Heart left ventricle (tissue), 16 donors: ENCODE measurements at regions not wholly inside any gene's neighbourhood (a gene's known extent, or its start where the extent isn't known, plus 50 kb on each side); places are given as distances from the start of the nearest gene placed in this dataset.

ENCODE experiments used
- ATAC-seq, 4 donors: fragments of 200-7000 bp; cut with Tn5 transposase; one replicate each; pipeline ENCODE4 v1.9.1; 2020 to 2022; ENCODE audit warnings: moderate library complexity in 4 of 4, mild to moderate bottlenecking in 3 of 4, moderate number of reproducible peaks in 1 of 4
- DNase-seq, 5 donors: peaks; one replicate each; pipeline ENCODE4 v3.0.0-alpha.2; 2020
- H3K27ac ChIP-seq, 12 donors: fragments of 200-600 bp; sonication (generic) in 4 of 12; one replicate each; pipeline versions ENCODE4 v1.5.0 to v1.8.0; 2016 to 2022; ENCODE audit warnings: mild to moderate bottlenecking in 2 of 12
- H3K27me3 ChIP-seq, 9 donors: fragments of 200-600 bp; sonication (generic) in 2 of 9; one replicate each; pipeline versions ENCODE4 v1.5.1 to v1.8.0; 2016 to 2022; ENCODE audit warnings: mild to moderate bottlenecking in 3 of 9
- H3K36me3 ChIP-seq, 9 donors: fragments of 200-600 bp; sonication (generic) in 2 of 9; one replicate each; pipeline versions ENCODE4 v1.5.0 to v1.8.0; 2018 to 2022; ENCODE audit warnings: mild to moderate bottlenecking in 2 of 9
- H3K4me1 ChIP-seq, 12 donors: fragments of 200-600 bp; sonication (generic) in 4 of 12; one replicate each; pipeline versions ENCODE4 v1.5.0 to v1.8.0; 2016 to 2022; ENCODE audit warnings: mild to moderate bottlenecking in 3 of 12
- H3K4me3 ChIP-seq, 12 donors: fragments of 200-600 bp; sonication (generic) in 4 of 12; one replicate each; pipeline versions ENCODE4 v1.5.0 to v1.8.0; 2017 to 2022; ENCODE audit warnings: mild to moderate bottlenecking in 9 of 12, moderate library complexity in 4 of 12
- H3K9me3 ChIP-seq, 12 donors: fragments of 200-600 bp; sonication (generic) in 4 of 12; one replicate each; pipeline versions ENCODE4 v1.5.0 to v1.8.0; 2016 to 2022; ENCODE audit warnings: mild to moderate bottlenecking in 1 of 12
- POLR2A ChIP-seq, 2 donors: fragments of 450-650 bp; IDR thresholded peaks; one replicate each; pipeline ENCODE4 v1.6.1; 2017; ENCODE audit warnings: antibody characterized with exemption in 2 of 2, mild to moderate bottlenecking in 2 of 2, moderate library complexity in 2 of 2
- whole genome bisulfite sequencing, 4 donors: extraction: QIAGEN DNeasy Blood & Tissue Kit in 2 of 4; methylation state at CpG; one replicate each; pipeline versions ENCODE4 v1.1.5 to v1.1.7; 2013 to 2018; 5-methylcytosine and 5-hydroxymethylcytosine counted together
- intact Hi-C, 10 donors: fragments of 100-400 bp; cut with DNase I; formaldehyde crosslinking; loops; one replicate each; pipeline versions ENCODE4 v1.11.1 to v1.14.2; 2022
- TF ChIP-seq, protein P1 (sequence below), 12 donors: fragments of 200-600 bp; sonication (generic) in 4 of 12; IDR thresholded peaks; one replicate each; pipeline versions ENCODE4 v1.5.0 to v1.8.0; 2018 to 2022; ENCODE audit warnings: antibody characterized with exemption in 12 of 12, mild to moderate bottlenecking in 5 of 12
- donor health status: ischemic (EF 13 %, LVEDD 7.1; RV severe dilation, severe dysfunction).
- donor health status: healthy with polysubstance abuse.
- donor health status: DM: no; HTN: yes; CAD: no.
- donor health status: DM: no; HTN: no; CAD: no.
- donor health status: ischemic (EF 25% LVEDD 6.9; RV normal size, moderate dysfunction).
- donor health status: ischemic (EF 25% LVEDD 5.7; RV mildly dilated, moderate dysfunction).
- donor health status: healthy.
- donor health status: DM: yes; HTN: yes; CAD: no.
- donor health status: ischemic (EF 35%, LVEDD 5.7; RV mildly dilated, moderate dysfunction).
- donor health status: nonischemic (EF 11% LVEDD 7.7; RV severe dilation, severe dysfunction).
- donor health status: DM: yes; HTN: yes; CAD: no.
- donor health status: PGD.
- donor health status: ischemic (EF 29% LVEDD 5.4; RV normal size, mild dysfunction).
- donor health status: nonischemic (EF 23%, LVEDD 6.1; RV moderate dilation, normal function).

DNA sequence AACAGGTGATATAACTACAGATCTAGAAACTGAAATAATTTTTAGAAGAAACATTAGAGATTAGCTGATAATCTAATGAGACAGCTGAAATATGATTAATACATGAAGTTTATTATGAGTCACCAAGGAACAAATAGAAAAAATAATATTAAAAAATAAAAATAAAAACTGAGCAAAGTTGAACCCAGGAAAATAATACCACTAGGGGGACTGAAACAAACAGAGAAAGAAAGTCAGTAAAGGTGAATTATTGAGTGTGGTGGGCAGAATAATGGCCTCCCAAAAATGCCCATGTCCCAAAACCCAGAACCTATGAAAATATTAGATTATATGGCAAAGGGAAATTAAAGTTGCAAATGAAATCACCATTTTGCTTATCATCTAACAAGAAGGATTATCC is 820.7 kb upstream of the INTU start:
- H3K36me3 ChIP-seq = no peaks in the 10 kb centered on the region
- H3K4me3 ChIP-seq = no peak overlapping the region
- intact Hi-C loops = no loop called here
- H3K27me3 ChIP-seq = no peaks in the 10 kb centered on the region
- peaks cover 0 to 6% (median 0%) of the 10 kb centered on the region in 12 donors for H3K9me3 ChIP-seq
- DNase-seq (no peak), ATAC-seq (no peak)
- TF ChIP-seq POLR2A (IDR thresholded peaks at IDR 0.05) = no peak
- TF ChIP-seq, protein P1, sequence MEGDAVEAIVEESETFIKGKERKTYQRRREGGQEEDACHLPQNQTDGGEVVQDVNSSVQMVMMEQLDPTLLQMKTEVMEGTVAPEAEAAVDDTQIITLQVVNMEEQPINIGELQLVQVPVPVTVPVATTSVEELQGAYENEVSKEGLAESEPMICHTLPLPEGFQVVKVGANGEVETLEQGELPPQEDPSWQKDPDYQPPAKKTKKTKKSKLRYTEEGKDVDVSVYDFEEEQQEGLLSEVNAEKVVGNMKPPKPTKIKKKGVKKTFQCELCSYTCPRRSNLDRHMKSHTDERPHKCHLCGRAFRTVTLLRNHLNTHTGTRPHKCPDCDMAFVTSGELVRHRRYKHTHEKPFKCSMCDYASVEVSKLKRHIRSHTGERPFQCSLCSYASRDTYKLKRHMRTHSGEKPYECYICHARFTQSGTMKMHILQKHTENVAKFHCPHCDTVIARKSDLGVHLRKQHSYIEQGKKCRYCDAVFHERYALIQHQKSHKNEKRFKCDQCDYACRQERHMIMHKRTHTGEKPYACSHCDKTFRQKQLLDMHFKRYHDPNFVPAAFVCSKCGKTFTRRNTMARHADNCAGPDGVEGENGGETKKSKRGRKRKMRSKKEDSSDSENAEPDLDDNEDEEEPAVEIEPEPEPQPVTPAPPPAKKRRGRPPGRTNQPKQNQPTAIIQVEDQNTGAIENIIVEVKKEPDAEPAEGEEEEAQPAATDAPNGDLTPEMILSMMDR (IDR thresholded peaks at IDR 0.05) = peak in 1 of 12 donors; percentile 14
- H3K4me1 ChIP-seq = no peaks in the 10 kb centered on the region
- no peak overlapping the region for H3K27ac ChIP-seq

GRCh38 chr4:126820631-126821030 is 812.1 kb upstream of the INTU start:
- no peak overlapping the region for H3K4me3 ChIP-seq
- H3K4me1 ChIP-seq = no peaks in the 10 kb centered on the region
- no peak overlapping the region for H3K27ac ChIP-seq
- 82 to 89% (median 86%) methylated on average over 1 of the region's 1 CpG for WGBS, 4 donors
- no peaks in the 10 kb centered on the region for H3K27me3 ChIP-seq
- ATAC-seq (no peak), DNase-seq (no peak)
- H3K36me3 ChIP-seq = no peaks in the 10 kb centered on the region
- H3K9me3 ChIP-seq = peaks cover 0 to 37% (median 1%) of the 10 kb centered on the region in 12 donors
- TF ChIP-seq, protein P1 (IDR thresholded peaks at IDR 0.05) = no peak
- TF ChIP-seq POLR2A (IDR thresholded peaks at IDR 0.05) = no peak
- intact Hi-C loops = no loop called here

DNA sequence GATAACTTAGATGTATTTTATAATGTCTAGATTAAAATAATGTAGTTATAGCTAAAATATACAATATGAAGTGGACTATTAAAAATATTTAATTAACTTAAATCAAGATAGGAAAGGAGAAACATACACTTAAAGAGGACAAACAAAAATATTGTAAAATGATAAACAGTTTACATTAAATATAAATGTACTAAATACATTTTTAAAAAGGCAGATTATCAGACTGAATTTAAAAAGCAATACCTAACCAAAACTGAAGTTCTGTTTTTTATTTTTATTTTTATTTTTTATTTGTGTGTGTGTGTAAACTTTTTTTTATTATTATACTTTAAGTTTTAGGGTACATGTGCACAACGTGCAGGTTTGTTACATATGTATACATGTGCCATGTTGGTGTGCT is 811.6 kb upstream of the INTU start:
- Histone ChIP-seq H3K27me3 (no peaks in the 10 kb centered on the region), H3K4me3 (no peak overlapping the region), H3K36me3 (no peaks in the 10 kb centered on the region), H3K9me3 (peaks cover 0 to 37% (median 1%) of the 10 kb centered on the region in 12 donors), H3K4me1 (no peaks in the 10 kb centered on the region), H3K27ac (no peak overlapping the region)
- DNase-seq (no peak), ATAC-seq (no peak)
- no peak for TF ChIP-seq POLR2A (IDR thresholded peaks at IDR 0.05)
- TF ChIP-seq, protein P1 (IDR thresholded peaks at IDR 0.05) = no peak
- WGBS, 4 donors = 83 to 91% (median 87%) methylated on average over 1 of the region's 1 CpG
- intact Hi-C loops = no loop called here

GRCh38 chr4:126825083-126825482 is 807.7 kb upstream of the INTU start:
- Histone ChIP-seq H3K4me1 (no peaks in the 10 kb centered on the region), H3K27ac (no peak overlapping the region), H3K27me3 (no peaks in the 10 kb centered on the region), H3K9me3 (peaks cover 0 to 22% (median under 1%) of the 10 kb centered on the region in 12 donors), H3K4me3 (no peak overlapping the region), H3K36me3 (no peaks in the 10 kb centered on the region)
- ATAC-seq (no peak), DNase-seq (no peak)
- WGBS, 4 donors = 61 to 96% (median 77%) methylated on average over 3 of the region's 3 CpGs
- intact Hi-C loops = no loop called here
- TF ChIP-seq POLR2A (IDR thresholded peaks at IDR 0.05) = no peak
- TF ChIP-seq, protein P1 (IDR thresholded peaks at IDR 0.05) = no peak
